PFSK-1 (cell line): ENCODE measurements at regions not wholly inside any gene's neighbourhood (a gene's known extent, or its start where the extent isn't known, plus 50 kb on each side); places are given as distances from the start of the nearest gene placed in this dataset.

ENCODE experiments used
- FOXP2 ChIP-seq: optimal IDR thresholded peaks from 2 replicates; pipeline ENCODE3; 2011; ENCODE audit warnings: borderline replicate concordance, control low read depth, inconsistent platforms; ENCODE audit not compliant: insufficient read depth; ENCODE audit errors: extremely low read length, extremely low read depth
- POLR2AphosphoS5 ChIP-seq: IDR thresholded peaks from 2 replicates; pipeline ENCODE4 v1.6.1; 2012; ENCODE audit warnings: low read depth, mild to moderate bottlenecking, control low read depth, low read length, moderate library complexity
- REST ChIP-seq, 2 experiments: IDR thresholded peaks; 2 replicates each; pipeline versions ENCODE4 v1.6.1 to v1.8.0; 2011 to 2012; ENCODE audit warnings: low read depth in 2 of 2, low read length in 2 of 2, control low read depth in 1 of 2, inconsistent platforms in 1 of 2, mild to moderate bottlenecking in 1 of 2, moderate library complexity in 1 of 2; ENCODE audit not compliant: insufficient read depth in 1 of 2
- SIN3A ChIP-seq: IDR thresholded peaks from 2 replicates; pipeline ENCODE4 v1.6.1; 2012; ENCODE audit warnings: mild to moderate bottlenecking, low read length, moderate library complexity, borderline replicate concordance; ENCODE audit not compliant: insufficient read depth
- TAF1 ChIP-seq: IDR thresholded peaks from 2 replicates; pipeline ENCODE4 v1.6.1; 2012; ENCODE audit warnings: low read length, control low read depth, borderline replicate concordance; ENCODE audit not compliant: insufficient read depth

- TF ChIP-seq POLR2AphosphoS5 (no peak), REST (IDR thresholded peaks at IDR 0.05; ENCODE audit: insufficient read depth in 1 of 2, low read depth in 2 of 2, low read length in 2 of 2) (no peak), SIN3A (no peak), TAF1 (no peak), FOXP2 (no peak)
Measured at GRCh38 chr16:65888201-65888600, 478.3 kb upstream of the CDH5 start.

DNA sequence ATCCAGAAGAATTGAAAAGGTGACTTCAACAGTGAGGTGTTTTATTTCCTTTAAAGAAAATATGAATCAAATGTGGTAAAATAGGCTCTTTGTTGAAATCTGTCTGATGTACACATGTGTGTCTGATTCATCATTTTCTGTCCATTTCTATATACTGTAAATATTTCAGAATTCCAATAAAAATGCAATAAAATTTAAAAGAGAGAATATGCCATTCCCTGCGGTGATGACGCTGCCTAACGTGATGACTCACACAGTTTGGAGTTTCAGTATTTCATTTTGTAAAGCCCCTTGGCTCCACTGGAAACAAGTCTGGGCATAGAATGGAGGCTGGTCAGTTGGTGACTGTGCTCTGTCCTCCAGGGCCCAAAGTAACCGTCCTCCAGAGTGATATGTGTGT lies 482.5 kb upstream of the CDH5 start:
- no peak for TF ChIP-seq POLR2AphosphoS5
- no peak for TF ChIP-seq REST (IDR thresholded peaks at IDR 0.05; ENCODE audit: insufficient read depth in 1 of 2, low read depth in 2 of 2, low read length in 2 of 2)
- TF ChIP-seq TAF1, result no peak
- TF ChIP-seq FOXP2, result no peak
- TF ChIP-seq SIN3A, result no peak

DNA sequence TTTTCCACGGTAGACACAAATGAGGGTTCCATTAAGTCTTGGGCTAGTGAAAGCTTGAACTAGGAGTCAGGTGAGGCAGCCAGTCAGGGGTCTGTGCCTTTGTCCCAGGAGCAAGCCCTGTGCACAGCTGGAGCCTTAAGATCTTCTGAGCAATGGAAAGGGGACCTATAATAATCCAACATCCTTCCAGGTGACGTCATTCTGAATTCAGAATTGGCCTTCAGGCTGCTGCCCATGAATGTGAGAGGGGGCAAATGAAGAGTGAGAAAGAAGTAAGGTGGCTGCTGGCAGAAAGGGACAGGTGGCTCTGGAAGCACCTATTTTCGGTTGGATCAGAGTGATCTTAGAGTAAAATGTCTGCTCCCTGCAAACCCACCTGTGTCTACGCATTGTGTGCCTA lies 488.1 kb upstream of the CDH5 start:
- TF ChIP-seq FOXP2, result no peak

- no peak for TF ChIP-seq REST (IDR thresholded peaks at IDR 0.05; ENCODE audit: insufficient read depth in 1 of 2, low read depth in 2 of 2, low read length in 2 of 2)
- no peak for TF ChIP-seq POLR2AphosphoS5
- no peak for TF ChIP-seq TAF1
- no peak for TF ChIP-seq SIN3A
- no peak for TF ChIP-seq FOXP2
Measured at GRCh38 chr16:65876624-65877023, 489.9 kb upstream of the CDH5 start.

GRCh38 chr16:65876056-65876408 lies 490.5 kb upstream of the CDH5 start:
- TF ChIP-seq POLR2AphosphoS5, result no peak
- TF ChIP-seq SIN3A, result no peak
- TF ChIP-seq REST (IDR thresholded peaks at IDR 0.05; ENCODE audit: insufficient read depth in 1 of 2, low read depth in 2 of 2, low read length in 2 of 2), result no peak
- no peak for TF ChIP-seq FOXP2
- no peak for TF ChIP-seq TAF1
